ENCODE measurements at regions not wholly inside any gene's neighbourhood (a gene's known extent, or its start where the extent isn't known, plus 50 kb on each side); places are given as distances from the start of the nearest gene placed in this dataset.

DNA sequence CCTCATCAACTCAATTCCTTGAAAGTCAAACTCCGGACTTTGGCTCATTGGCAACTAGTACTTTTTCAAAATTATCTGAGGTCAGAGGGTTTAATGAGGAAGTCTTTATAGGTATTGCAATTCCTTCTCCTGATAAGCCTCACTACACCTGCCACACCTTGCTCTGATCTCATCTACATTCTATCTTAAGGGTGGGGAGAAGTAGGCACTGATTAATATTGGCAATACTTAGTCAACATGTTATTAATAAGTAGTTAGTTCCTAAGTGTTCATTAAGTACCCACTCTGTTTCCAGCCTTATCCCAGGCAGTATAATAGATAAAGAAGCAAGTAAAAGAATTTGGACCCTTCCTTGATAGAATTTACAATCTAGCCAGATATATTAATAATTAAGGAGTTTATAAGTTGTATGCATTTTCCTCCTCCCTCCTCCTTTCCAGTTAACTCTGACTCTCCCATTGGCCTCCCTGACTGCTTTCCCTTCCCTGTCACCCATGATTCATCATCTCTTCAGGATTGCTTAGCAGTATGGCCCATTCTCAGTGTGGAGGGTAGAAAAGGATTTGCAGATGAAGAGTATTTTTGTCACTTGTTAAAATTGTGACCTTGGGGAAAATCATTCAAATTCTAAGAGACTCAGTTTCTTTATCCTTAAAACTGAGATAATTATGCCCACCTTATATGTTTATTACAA lies 231.0 kb upstream of the ATP2B1 start:
- Mint-ChIP-seq H3K4me1 (peaks cover 0 to 14% (median 0%) of the 10 kb centered on the region in 7 donors), H3K9me3 (peaks cover 0 to 2% (median 0%) of the 10 kb centered on the region in 11 donors), H3K36me3 (no peaks in the 10 kb centered on the region), H3K4me3 (no peak overlapping the region), H3K27me3 (no peaks in the 10 kb centered on the region), H3K27ac (peak overlapping the region in 1 of 9 donors; percentile 59)
- H3K4me3 ChIP-seq (ENCODE audit: low read length): no peak overlapping the region
- H3K36me3 ChIP-seq (ENCODE audit: control insufficient read depth in 2 of 3, insufficient read depth in 3 of 3, low read length in 3 of 3): no peaks in the 10 kb centered on the region
- ATAC-seq (no peak), DNase-seq (no peak)
- H3K27ac ChIP-seq (ENCODE audit: low read depth, low read length): no peak overlapping the region
- H3K9me3 ChIP-seq (ENCODE audit: control insufficient read depth in 2 of 3, low read length in 3 of 3): no peaks in the 10 kb centered on the region
- H3K27me3 ChIP-seq (ENCODE audit: control insufficient read depth in 2 of 2, insufficient read depth in 2 of 2, low read length in 2 of 2): no peaks in the 10 kb centered on the region
- no peaks in the 10 kb centered on the region for H3K4me1 ChIP-seq (ENCODE audit: control insufficient read depth in 2 of 2, insufficient read depth in 2 of 2, low read length in 2 of 2)
- POLR2A ChIA-PET: no interaction called here
- CTCF ChIA-PET: interaction anchor here (0.6 kb wide), 1 partner anchor 30 kb away, joined by 3 read pairs; no protein-coding TSS in a partner anchor
- intact Hi-C loops (cut with micrococcal nuclease): no loop called here

DNA sequence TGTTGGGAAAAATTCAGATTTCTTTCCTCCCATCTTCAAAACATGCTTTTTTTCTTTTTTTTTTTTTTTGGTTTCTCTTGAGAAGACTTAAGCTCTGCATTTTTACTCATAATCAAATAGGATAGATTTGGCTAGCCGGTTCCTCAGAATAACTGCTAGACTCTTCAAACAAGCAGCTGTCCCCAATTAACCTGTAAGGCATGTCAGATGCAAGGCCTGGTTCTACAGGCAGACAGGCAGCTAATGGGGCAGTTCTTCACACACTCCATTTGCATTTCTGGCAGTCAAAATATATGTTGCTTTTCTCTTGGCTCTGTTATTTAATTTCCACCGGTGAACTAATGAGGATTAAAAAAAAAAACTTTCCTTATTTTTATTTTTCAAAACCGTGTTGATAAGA lies 228.0 kb upstream of the ATP2B1 start:
- DNase-seq (no peak), ATAC-seq (no peak)
- Histone ChIP-seq H3K4me3 (ENCODE audit: low read length) (no peak overlapping the region), H3K36me3 (ENCODE audit: control insufficient read depth in 2 of 3, insufficient read depth in 3 of 3, low read length in 3 of 3) (no peaks in the 10 kb centered on the region), H3K4me1 (ENCODE audit: control insufficient read depth in 2 of 2, insufficient read depth in 2 of 2, low read length in 2 of 2) (no peaks in the 10 kb centered on the region), H3K27me3 (ENCODE audit: control insufficient read depth in 2 of 2, insufficient read depth in 2 of 2, low read length in 2 of 2) (no peaks in the 10 kb centered on the region), H3K27ac (ENCODE audit: low read depth, low read length) (no peak overlapping the region), H3K9me3 (ENCODE audit: control insufficient read depth in 2 of 3, low read length in 3 of 3) (no peaks in the 10 kb centered on the region)
- H3K9me3 Mint-ChIP-seq: no peaks in the 10 kb centered on the region
- CTCF ChIA-PET: interaction anchor here (0.8 kb wide), 1 partner anchor 278 kb away, joined by 3 read pairs; no protein-coding TSS in a partner anchor
- intact Hi-C loops (cut with micrococcal nuclease): no loop called here
- H3K4me3 Mint-ChIP-seq: no peak overlapping the region
- no peaks in the 10 kb centered on the region for H3K27me3 Mint-ChIP-seq
- POLR2A ChIA-PET: interaction anchor here (1.4 kb wide), 1 partner anchor 73 kb away, joined by 3 read pairs; no protein-coding TSS in a partner anchor
- no peaks in the 10 kb centered on the region for H3K36me3 Mint-ChIP-seq
- H3K27ac Mint-ChIP-seq: no peak overlapping the region
- H3K4me1 Mint-ChIP-seq: peaks cover 0 to 13% (median 4%) of the 10 kb centered on the region in 7 donors

DNA sequence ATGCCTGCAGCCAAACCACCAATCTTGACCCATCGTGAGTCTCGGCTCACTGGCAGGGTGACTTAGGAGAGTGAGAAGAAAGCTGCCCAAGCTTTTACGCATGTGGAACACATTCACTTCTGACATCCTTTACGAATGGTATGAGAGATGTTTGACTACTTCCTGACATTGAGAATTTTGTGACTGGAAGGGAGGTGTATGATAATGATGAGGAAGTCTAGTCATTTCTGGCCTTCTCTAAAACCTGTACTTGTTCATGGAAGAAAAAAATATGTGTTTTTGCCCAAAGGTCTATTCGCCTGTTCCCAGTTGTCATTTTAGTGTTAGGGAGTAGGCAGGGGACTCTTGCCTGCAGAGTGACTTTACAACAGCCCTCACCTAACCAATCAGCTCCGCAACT lies 227.2 kb upstream of the ATP2B1 start:
- Mint-ChIP-seq H3K27ac (peak overlapping the region in 1 of 9 donors; percentile 64), H3K27me3 (no peaks in the 10 kb centered on the region), H3K4me1 (peaks cover 0 to 13% (median 4%) of the 10 kb centered on the region in 7 donors), H3K4me3 (no peak overlapping the region), H3K9me3 (no peaks in the 10 kb centered on the region), H3K36me3 (no peaks in the 10 kb centered on the region)
- ATAC-seq: no peak
- Histone ChIP-seq H3K27me3 (ENCODE audit: control insufficient read depth in 2 of 2, insufficient read depth in 2 of 2, low read length in 2 of 2) (no peaks in the 10 kb centered on the region), H3K27ac (ENCODE audit: low read depth, low read length) (no peak overlapping the region), H3K4me1 (ENCODE audit: control insufficient read depth in 2 of 2, insufficient read depth in 2 of 2, low read length in 2 of 2) (no peaks in the 10 kb centered on the region), H3K36me3 (ENCODE audit: control insufficient read depth in 2 of 3, insufficient read depth in 3 of 3, low read length in 3 of 3) (no peaks in the 10 kb centered on the region), H3K9me3 (ENCODE audit: control insufficient read depth in 2 of 3, low read length in 3 of 3) (no peaks in the 10 kb centered on the region), H3K4me3 (ENCODE audit: low read length) (no peak overlapping the region)
- DNase-seq: no peak
- intact Hi-C loops (cut with micrococcal nuclease): loop anchor here in 1 of 2 donors (2.0 kb wide), 1 partner anchor 15 kb away; no protein-coding TSS in a partner anchor
- CTCF ChIA-PET: interaction anchor here (0.8 kb wide), 1 partner anchor 277 kb away, joined by 3 read pairs; no protein-coding TSS in a partner anchor
- POLR2A ChIA-PET: no interaction called here

DNA sequence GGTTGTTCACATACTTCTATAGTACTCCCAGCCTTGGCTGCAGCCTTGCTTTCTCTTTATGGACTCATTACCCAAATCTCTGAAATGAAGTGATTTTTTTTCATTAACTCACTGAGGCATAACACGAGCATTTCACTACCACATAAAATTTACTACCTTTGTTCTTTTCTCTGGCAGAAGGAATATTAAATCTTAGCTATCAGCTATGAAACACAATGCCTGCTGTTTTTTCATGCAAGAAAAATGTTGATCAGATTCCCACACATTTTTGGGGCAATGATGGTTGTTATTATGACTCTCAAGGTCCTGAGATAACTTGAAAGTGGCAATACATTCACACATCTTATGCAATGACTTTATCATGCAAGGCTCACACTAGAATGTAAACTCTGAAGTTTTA lies 225.3 kb upstream of the ATP2B1 start:
- Histone ChIP-seq H3K27me3 (ENCODE audit: control insufficient read depth in 2 of 2, insufficient read depth in 2 of 2, low read length in 2 of 2) (no peaks in the 10 kb centered on the region), H3K9me3 (ENCODE audit: control insufficient read depth in 2 of 3, low read length in 3 of 3) (no peaks in the 10 kb centered on the region), H3K27ac (ENCODE audit: low read depth, low read length) (no peak overlapping the region), H3K4me3 (ENCODE audit: low read length) (no peak overlapping the region), H3K36me3 (ENCODE audit: control insufficient read depth in 2 of 3, insufficient read depth in 3 of 3, low read length in 3 of 3) (no peaks in the 10 kb centered on the region), H3K4me1 (ENCODE audit: control insufficient read depth in 2 of 2, insufficient read depth in 2 of 2, low read length in 2 of 2) (no peaks in the 10 kb centered on the region)
- peaks cover 0 to 13% (median 4%) of the 10 kb centered on the region in 7 donors for H3K4me1 Mint-ChIP-seq
- DNase-seq (no peak), ATAC-seq (no peak)
- H3K4me3 Mint-ChIP-seq: no peak overlapping the region
- intact Hi-C loops (cut with micrococcal nuclease): loop anchor here in 1 of 2 donors (2.0 kb wide), 2 partner anchors 13 to 41 kb away; no protein-coding TSS in a partner anchor
- POLR2A ChIA-PET: no interaction called here
- no peaks in the 10 kb centered on the region for H3K9me3 Mint-ChIP-seq
- H3K27me3 Mint-ChIP-seq: no peaks in the 10 kb centered on the region
- peak overlapping the region in 1 of 9 donors; percentile 9 for H3K27ac Mint-ChIP-seq
- no peaks in the 10 kb centered on the region for H3K36me3 Mint-ChIP-seq
- CTCF ChIA-PET: interaction anchor here (0.6 kb wide), 1 partner anchor 221 kb away, joined by 4 read pairs; no protein-coding TSS in a partner anchor

DNA sequence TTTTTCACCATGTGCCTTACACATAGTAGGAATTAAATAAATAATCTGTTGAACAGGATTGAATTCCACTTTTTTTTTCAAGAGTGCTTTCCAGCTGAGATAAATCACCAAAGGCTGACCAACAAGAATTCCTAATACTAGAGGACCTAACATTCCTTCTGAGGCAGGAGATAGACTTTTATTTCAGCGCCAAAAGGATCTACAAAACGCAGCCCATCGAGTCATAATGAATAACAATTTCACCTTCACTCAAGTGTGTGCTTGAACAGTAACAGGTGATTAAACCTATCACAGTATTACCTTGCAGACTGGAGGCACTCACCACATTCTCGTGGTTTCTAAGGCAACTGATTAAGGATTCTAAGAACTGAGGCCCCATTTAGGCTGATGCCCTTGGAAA lies 224.3 kb upstream of the ATP2B1 start:
- Mint-ChIP-seq H3K27me3 (no peaks in the 10 kb centered on the region), H3K36me3 (no peaks in the 10 kb centered on the region), H3K9me3 (no peaks in the 10 kb centered on the region), H3K4me1 (peaks cover 0 to 13% (median 4%) of the 10 kb centered on the region in 7 donors), H3K4me3 (no peak overlapping the region), H3K27ac (no peak overlapping the region)
- ATAC-seq (no peak), DNase-seq (no peak)
- Histone ChIP-seq H3K4me1 (ENCODE audit: control insufficient read depth in 2 of 2, insufficient read depth in 2 of 2, low read length in 2 of 2) (no peaks in the 10 kb centered on the region), H3K36me3 (ENCODE audit: control insufficient read depth in 2 of 3, insufficient read depth in 3 of 3, low read length in 3 of 3) (no peaks in the 10 kb centered on the region), H3K27ac (ENCODE audit: low read depth, low read length) (no peak overlapping the region), H3K27me3 (ENCODE audit: control insufficient read depth in 2 of 2, insufficient read depth in 2 of 2, low read length in 2 of 2) (no peaks in the 10 kb centered on the region), H3K4me3 (ENCODE audit: low read length) (no peak overlapping the region), H3K9me3 (ENCODE audit: control insufficient read depth in 2 of 3, low read length in 3 of 3) (no peaks in the 10 kb centered on the region)
- ChIA-PET CTCF (interaction anchor here (0.6 kb wide), 1 partner anchor 220 kb away, joined by 4 read pairs; no protein-coding TSS in a partner anchor), POLR2A (no interaction called here)
- intact Hi-C loops (cut with micrococcal nuclease): loop anchor here in 1 of 2 donors (2.0 kb wide), 1 partner anchor 40 kb away; no protein-coding TSS in a partner anchor

DNA sequence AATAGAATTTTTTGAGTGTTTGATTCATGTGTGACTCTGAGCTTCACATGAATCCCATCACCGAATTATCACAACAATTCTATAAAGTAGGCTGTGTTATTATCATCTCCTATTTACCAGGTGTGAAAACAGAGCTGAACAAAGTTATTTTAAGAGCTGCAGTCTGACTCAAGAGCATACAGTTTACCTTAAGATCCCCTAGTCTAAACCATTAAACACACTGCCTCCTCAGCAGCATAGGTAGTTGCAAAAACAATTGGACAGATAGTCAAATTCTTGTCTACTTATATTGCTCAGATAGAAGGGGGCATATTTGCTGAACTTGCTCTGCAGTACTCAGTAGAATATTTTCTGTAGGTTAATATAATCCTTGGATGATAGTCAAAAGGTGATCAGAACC lies 219.8 kb upstream of the ATP2B1 start:
- Histone ChIP-seq H3K27me3 (ENCODE audit: control insufficient read depth in 2 of 2, insufficient read depth in 2 of 2, low read length in 2 of 2) (no peaks in the 10 kb centered on the region), H3K36me3 (ENCODE audit: control insufficient read depth in 2 of 3, insufficient read depth in 3 of 3, low read length in 3 of 3) (no peaks in the 10 kb centered on the region), H3K4me1 (ENCODE audit: control insufficient read depth in 2 of 2, insufficient read depth in 2 of 2, low read length in 2 of 2) (no peaks in the 10 kb centered on the region), H3K4me3 (ENCODE audit: low read length) (no peak overlapping the region), H3K27ac (ENCODE audit: low read depth, low read length) (no peak overlapping the region), H3K9me3 (ENCODE audit: control insufficient read depth in 2 of 3, low read length in 3 of 3) (no peaks in the 10 kb centered on the region)
- Mint-ChIP-seq H3K27ac (no peak overlapping the region), H3K4me3 (no peak overlapping the region), H3K36me3 (no peaks in the 10 kb centered on the region), H3K27me3 (no peaks in the 10 kb centered on the region), H3K4me1 (peaks cover 0 to 15% (median 9%) of the 10 kb centered on the region in 7 donors), H3K9me3 (no peaks in the 10 kb centered on the region)
- intact Hi-C loops (cut with micrococcal nuclease): no loop called here
- ATAC-seq: no peak
- ChIA-PET CTCF (no interaction called here), POLR2A (interaction anchor here (0.7 kb wide), 1 partner anchor 366 kb away, joined by 3 read pairs; no protein-coding TSS in a partner anchor)
- no peak for DNase-seq

Data from naive thymus-derived CD4-positive, alpha-beta T cell (primary cell).